HL-60/S4 (cell line): ENCODE measurements at regions not wholly inside any gene's neighbourhood (a gene's known extent, or its start where the extent isn't known, plus 50 kb on each side); places are given as distances from the start of the nearest gene placed in this dataset.
"Not testable (repeated sequence)": the region's sequence is repeated elsewhere in the genome, so short reads cannot be mapped to it uniquely, and the experiment has no call there.

Experiments used
- in situ Hi-C: fragments of 300-500 bp; cut with MboI; formaldehyde crosslinking; loops from 2 replicates; pipeline ENCODE4 v1.14.3; 2022; ENCODE audit warnings: low sequenced_read_pairs

DNA sequence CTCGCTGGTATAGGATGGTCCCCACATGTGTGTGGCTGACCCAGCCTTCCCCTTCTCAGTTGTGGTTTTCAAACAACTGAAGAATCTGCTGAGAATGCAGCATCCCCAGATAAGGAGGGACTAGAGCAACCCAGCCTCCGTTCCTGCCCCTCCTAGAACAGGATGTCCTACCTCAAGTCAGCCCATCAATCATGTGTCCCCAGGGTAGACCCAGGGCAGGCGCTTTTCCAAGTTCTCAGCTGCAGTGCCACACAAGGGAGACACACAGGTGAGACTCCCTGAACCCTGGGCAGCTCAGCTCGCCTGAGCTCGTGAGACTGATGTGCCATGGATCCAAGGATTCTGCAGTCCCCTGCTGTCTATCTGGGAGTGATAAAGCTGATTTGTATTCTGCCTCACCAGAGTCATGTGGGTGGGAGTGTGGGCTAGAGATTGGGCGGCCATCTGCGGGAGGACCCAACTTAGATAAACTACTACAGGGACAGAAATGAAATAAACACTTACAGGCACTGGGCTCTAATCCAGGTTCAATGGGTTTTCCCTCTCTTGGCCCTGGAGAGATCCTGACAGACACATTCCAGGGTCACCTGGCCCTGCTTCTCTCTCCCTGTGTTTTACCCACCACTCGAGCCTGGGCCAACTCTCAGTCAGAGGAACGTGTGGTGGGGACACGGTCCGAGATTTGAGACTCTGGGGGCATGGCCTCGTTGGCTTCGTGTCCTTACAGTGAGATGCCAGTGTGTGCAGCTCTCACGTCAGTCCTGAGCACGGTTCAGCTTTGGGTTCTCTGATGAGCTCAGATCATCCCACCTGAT, 303.5 kb upstream of the SFSWAP start:
- in situ Hi-C loops: no loop called here

GRCh38 chr12:131408036-131408365, 302.9 kb upstream of the SFSWAP start:
- in situ Hi-C loops: no loop called here

GRCh38 chr12:131408484-131408883, 302.4 kb upstream of the SFSWAP start:
- in situ Hi-C loops: no loop called here

- in situ Hi-C loops: no loop called here
Measured at GRCh38 chr12:131409211-131409610, 301.7 kb upstream of the SFSWAP start.

DNA sequence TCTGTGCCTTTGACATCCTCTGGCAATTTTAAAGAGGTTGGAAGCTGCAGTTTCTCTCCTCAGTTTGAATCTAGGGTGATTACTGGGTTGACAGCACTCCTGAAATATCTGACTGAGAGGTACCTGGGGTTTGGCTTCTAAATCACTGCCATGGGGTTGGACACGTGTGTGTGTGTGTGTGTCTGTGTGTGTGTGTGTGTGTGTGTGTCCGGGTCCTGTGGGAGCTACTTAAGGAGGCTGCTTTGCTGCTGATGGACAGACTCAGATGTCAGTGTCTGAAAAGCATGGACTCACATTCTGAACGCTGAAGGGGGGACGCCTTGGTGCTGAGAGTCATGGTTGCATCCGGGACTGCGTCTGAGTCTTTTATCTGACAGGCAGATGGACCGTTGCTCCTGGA, 299.1 kb upstream of the SFSWAP start:
- in situ Hi-C loops: not testable (repeated sequence)

- in situ Hi-C loops: no loop called here
Measured at GRCh38 chr12:131413006-131413405, 297.9 kb upstream of the SFSWAP start.

DNA sequence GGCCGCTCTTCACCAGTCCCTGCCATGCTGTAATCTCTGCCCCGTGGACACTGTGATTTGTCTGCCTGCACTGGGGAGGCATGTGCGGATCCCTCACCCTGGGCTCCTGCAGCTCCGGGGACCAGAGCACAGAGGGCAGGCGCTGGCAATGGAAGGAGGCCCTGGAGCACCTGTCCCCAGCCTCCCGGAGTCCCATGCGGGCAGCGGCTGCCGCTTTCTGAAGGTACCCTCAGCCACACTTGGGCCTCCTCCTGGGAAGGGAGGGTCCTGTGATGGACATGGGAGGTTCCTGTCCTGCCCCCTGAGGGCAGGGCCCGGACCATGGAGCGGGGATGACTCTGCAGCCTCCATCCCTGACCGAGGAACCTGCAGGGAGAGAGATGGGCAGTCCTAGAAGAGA, 297.4 kb upstream of the SFSWAP start:
- in situ Hi-C loops: no loop called here

GRCh38 chr12:131414155-131414922, 296.6 kb upstream of the SFSWAP start:
- in situ Hi-C loops: not testable (repeated sequence)

GRCh38 chr12:131415781-131416180, 295.1 kb upstream of the SFSWAP start:
- in situ Hi-C loops: no loop called here

- in situ Hi-C loops: no loop called here
Measured at GRCh38 chr12:131418121-131418520, 292.8 kb upstream of the SFSWAP start.

DNA sequence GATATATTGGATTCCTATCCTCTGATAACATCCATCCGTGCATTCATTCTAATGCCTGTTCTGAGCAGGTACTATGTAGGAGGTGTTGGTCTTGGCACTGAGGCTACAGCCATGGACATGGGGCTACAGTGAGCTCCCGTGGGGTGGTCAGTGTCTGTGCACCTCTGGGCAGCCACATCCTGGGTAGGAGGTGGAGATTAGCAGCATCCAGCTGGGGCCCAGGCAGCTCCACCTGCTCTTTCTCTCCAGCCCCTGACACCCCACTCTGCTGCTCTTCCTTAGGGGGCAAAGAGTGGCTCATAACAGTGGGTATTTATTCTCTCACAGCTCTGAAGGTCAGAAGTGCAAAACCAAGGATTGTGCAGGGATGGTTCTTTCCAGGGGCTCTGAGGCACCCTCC, 292.0 kb upstream of the SFSWAP start:
- in situ Hi-C loops: no loop called here

DNA sequence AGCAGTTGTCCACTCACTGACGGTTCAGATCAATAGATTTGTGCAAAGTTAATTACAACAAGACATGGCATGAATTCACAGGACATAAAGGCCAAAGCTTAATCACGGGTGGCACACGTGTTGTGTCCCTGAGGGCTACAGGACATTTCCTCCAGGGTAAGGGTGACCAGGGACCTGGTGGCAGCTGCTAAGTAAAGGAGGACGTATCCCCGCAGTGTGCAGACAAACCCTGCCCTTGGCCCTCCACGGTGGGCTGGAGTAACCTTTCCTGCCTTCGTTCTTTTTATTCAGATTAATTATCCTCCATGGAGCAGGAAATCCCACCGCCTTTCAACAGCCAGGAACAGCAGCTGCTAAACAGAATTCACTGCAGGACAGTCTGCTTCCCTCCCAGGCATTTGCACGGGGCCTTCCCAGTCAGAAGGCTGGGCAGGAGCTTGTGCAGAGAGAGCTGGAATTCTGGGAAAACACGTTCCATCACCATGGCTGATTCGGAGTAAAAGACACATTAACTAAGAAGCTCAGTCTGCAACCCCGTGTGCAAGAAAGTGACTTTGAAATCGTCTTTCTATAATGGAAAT, 289.9 kb upstream of the SFSWAP start:
- in situ Hi-C loops: no loop called here

DNA sequence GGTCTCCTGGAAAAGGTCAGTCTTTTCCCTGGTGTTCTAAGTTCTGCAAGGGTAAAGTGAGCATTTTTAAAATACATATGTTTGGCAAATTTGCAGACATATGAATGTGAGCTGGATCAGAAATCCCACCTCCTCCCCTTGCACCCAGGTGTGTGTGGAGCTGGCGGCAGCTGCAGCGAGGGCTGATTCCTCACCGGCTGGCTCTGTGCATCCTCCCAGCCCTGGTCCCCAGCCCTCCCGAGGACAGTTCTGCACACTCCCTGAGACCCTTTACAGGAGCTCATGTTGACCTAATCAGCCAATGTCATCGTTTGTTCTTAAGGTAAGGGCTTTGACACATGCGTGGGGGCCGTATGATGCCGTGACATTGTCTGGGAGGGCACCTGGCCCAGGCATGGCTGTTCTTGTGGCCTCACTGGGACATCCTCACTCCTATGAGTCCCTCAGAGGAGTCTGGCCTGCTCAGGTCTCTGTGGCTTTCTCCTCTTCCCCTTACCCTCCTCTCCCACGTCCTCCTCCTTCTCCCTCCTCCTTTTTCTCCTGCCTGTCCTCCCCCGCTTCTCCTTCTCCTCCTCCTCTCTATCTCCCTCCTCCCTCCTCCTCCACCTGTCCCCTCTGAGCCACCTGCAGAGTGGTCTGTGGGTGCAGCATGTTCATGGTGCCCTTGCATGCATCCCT, 289.2 kb upstream of the SFSWAP start:
- in situ Hi-C loops: no loop called here

GRCh38 chr12:131422187-131422520, 288.7 kb upstream of the SFSWAP start:
- in situ Hi-C loops: no loop called here

DNA sequence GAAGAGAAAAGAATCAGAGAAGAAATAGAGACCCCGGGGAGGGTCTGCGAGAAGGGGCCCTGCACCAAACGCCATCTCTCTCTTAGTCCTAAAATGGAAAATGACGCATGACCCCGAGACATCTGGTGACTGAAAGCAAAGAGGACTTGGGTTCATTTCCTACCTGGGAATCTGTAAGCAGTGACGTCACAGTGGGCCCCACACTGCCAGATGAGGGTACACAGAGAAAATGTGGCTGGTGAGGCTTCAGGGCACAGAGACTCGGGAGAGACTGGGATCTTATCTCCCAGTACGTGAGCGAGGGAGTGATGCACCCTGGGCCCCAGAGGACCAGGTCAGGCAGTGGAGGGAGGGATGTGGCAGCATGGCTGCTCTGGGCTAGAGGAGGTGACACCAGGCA, 288.1 kb upstream of the SFSWAP start:
- in situ Hi-C loops: no loop called here

GRCh38 chr12:131424270-131424669, 286.6 kb upstream of the SFSWAP start:
- in situ Hi-C loops: no loop called here

DNA sequence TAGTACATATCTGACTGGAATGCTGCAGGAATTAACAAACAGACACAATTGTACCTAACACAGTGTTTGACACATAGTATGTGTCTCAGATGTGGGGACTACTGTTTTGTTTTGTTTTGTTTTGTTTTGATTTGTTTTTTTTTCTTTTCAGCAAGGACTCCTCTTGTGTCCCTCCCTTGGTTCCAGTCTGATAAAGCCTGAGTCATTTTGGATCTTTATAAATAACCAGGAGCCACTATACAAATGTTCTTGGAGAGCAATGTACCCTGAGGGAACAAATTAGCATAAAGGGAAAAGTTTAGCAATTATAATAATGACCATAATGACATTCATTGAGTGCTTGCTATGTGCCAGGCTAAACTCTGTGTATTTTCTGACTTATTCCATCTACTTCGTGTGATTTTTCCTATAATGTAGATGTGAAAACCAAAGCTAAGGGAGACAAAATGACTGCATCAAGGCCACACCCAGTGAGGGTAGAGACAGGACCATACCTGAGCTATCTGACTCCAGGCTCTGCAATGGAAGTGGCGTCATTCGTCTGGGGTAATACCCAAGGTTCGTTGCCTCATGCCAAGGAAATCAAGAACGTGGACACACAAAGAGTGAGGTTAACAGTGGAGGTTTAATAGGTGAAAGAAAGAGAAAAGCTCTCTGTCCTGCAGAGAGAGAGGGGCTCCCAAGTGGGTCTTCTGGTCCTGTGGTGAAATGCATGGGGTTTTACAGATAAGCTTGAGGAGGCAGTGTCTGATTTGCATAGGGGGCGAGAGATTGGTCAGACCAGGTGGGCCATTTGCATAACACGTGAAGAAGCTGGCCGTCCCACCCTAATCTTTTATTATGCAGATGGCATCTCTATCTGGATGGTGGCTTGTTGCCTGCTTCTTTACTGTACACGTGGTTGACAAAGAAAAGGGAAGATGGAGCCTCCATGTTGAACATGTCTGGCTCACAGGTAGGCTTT, 285.5 kb upstream of the SFSWAP start:
- in situ Hi-C loops: no loop called here

GRCh38 chr12:131428091-131428685, 282.7 kb upstream of the SFSWAP start:
- in situ Hi-C loops: no loop called here

DNA sequence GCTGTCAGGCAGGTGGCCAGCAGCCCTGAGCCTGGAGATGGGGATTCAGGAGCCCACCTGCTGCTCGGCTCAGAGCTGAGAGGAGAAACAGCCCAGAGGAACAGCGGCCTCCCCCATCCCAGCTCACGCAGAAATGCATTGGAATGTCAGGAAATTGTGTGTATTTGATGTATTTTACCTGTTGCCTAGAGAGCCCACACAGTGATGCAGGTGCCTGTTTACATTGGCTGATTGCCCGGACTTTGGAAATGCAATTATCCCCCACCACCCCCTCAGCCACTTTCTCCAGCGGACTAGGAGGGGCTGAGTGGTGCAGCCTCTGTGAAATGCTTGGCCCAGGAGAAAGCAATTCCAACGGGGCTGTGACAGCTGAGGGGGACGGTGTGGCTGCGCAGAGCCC, 281.7 kb upstream of the SFSWAP start:
- in situ Hi-C loops: not testable (repeated sequence)

DNA sequence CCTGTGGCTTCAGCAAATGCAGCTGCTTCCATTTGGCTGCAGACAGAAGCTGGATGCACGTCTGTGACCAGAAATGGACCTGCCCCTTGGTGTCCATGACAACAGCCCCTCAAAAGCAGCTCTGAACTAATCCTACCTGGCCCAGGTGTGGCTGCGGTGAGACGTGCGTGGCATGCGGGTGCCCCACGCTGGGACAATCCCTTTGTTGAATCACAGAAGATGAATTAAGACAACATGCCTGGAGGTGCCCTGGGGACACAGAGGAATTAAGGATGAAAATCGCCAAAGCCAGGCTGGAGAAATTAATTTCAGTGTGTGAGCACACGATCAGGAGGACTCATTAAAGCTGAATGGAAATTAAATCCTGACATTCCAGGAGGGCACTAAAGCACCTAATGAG, 281.2 kb upstream of the SFSWAP start:
- in situ Hi-C loops: not testable (repeated sequence)
